ENCODE measurements at regions not wholly inside any gene's neighbourhood (a gene's known extent, or its start where the extent isn't known, plus 50 kb on each side); places are given as distances from the start of the nearest gene placed in this dataset.

DNA sequence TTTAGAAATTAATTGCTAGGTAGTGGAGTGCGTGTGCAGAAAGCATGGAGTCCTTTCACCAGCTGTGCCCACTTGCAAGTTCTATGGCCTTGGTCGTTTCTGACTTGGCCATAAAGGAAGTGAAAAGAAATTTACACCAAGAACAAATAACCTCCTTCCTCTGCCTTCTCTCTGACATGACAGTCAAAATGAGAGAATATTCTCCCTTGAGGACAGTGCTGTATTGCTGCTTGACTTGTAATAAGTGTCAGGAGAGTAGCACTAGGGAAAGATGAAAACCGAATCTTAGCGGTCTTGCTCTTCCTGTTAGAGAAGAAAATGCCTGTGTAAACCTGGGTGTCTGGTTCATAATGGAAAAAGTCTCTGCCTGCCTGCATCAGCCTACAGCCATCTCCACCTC lies 333.1 kb upstream of the RAG2 start:
- no peak for DNase-seq

DNA sequence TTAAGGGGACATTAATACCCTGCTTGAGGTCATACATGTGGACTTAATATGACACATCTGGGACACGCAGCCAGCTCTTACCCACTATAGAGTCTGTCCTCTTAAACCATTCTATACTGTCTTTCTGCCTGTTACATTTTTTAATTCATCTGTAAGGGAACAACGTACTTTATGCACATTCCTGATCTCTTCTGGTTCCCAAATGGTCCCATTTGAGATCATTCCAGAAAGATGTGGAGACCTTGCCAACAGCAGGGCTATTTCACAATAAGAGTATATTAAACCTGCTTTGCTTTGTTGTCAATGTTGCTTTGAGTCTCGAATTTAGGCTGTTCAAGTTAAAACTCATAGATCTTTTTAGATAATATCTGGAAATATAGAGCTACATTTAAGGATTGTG lies 332.2 kb upstream of the RAG2 start:
- DNase-seq, result no peak

- DNase-seq, result no peak
Observed at GRCh38 chr11:36929401-36929800, 331.4 kb upstream of the RAG2 start.

DNA sequence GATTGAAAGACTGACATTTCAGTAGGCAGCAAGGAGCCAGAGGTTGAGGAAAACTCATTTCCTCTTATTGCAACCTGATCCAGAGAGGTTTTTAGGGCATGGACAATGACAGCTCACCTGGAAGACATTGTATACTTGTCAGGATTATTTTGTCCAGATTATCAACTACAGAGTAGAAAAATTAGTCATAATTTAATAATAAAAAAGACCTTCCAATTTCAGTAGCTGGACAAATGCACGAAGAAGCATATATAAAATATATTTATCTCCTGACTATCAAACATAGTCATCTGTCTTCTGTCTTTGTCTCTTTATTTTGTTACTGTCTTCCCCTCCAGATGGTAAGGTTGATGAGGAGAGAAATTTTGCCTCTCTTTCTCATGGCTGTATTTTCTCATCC lies 330.6 kb upstream of the RAG2 start:
- DNase-seq, result no peak

DNA sequence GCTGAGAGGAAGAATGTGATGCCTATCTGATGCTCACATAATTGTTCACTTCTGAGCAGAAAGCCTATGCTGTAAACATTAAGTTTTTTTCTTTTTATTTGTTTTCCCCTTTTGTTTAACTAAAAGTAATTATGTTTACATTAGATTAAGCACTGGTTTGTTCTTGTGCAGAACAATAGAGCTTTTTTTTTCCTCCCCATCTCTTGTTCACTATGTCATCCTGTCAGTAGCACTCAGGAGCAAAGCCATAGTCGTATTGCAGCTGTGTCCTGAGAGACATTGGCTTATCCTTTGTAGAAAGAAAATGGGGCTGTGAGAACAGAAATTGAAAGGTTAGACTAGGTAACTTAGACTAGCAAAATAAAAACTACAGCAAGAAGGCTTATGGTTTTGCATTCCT lies 301.8 kb upstream of the RAG2 start:
- no peak for DNase-seq

DNA sequence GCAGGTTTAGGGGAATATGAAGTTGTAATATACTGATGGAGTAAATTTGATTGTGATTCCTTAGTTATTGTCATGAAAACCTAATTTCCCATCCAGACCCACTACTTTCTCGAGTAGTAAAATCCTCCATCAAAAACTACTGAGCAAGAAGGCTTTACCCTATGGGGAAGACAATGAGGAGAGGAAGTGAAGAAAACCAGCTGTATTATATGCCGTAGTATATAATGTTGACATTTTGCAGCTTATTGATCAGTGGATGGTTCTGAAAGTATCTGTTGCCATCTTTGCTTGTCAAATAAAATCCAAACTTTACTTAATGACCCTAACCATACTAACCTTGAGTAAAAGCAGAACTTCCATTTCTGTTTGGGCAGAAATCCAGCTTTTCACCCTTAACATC lies 292.8 kb upstream of the RAG2 start:
- no peak for DNase-seq

DNA sequence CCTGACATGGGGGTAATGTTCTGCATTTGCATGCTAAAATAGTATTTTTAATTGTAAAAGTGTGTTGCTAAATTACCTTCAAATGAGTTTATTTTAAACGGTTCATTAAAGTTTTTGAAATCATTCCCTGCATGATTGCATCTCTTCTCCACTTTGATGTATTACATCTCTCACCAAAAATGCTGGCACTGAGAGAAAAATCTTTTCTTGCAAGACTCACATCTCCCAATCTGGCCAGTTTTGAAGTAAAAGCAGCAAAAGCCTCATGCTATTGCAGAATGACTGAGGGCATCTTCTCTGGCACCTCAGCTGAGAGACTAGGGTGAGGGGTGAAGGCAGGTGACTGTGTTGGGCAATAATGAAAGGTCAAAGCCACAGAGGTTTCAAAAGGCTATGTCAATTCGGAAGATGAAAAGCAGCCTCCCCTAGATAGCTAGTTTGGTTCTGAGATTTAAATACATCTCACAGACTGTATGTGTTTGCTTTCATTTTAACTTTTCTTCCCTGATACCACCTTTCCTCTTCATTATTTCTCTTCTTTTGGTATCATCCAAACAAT lies 292.2 kb upstream of the RAG2 start:
- no peak for DNase-seq

DNA sequence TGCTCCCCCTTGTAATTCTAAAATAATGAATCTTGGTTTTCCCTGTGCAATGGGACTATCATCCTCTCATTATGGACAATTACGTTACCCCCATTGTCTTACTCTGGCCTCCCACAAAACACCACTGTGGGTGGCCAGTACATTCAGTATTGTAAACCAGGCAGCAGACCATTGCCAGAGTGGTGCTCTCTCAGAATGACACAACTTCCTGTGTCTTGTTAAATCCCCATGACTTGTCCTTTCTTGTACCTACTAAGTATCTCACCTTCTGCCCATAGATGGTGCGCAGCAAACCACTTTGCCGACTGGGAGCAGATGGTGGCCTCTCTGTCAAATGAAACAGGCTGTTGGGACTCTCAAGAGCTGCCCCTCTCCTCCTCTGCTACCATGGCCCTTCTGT lies 287.1 kb upstream of the RAG2 start:
- no peak for DNase-seq

- no peak for DNase-seq
Observed at GRCh38 chr11:36878737-36879136, 280.7 kb upstream of the RAG2 start.

GRCh38 chr11:36877149-36877548 lies 279.1 kb upstream of the RAG2 start:
- no peak for DNase-seq

- DNase-seq, result no peak
Observed at GRCh38 chr11:36876266-36876665, 278.2 kb upstream of the RAG2 start.

- DNase-seq, result no peak
Observed at GRCh38 chr11:36874291-36874690, 276.3 kb upstream of the RAG2 start.

- DNase-seq, result no peak
Observed at GRCh38 chr11:36870361-36870760, 272.3 kb upstream of the RAG2 start.

GRCh38 chr11:36868380-36868779 lies 270.3 kb upstream of the RAG2 start:
- DNase-seq, result no peak

- no peak for DNase-seq
Observed at GRCh38 chr11:36865846-36866245, 267.8 kb upstream of the RAG2 start.

GRCh38 chr11:36854875-36855274 lies 256.8 kb upstream of the RAG2 start:
- DNase-seq, result no peak

- no peak for DNase-seq
Observed at GRCh38 chr11:36848660-36849059, 250.6 kb upstream of the RAG2 start.

GRCh38 chr11:36840378-36840777 lies 242.3 kb upstream of the RAG2 start:
- DNase-seq, result no peak

GRCh38 chr11:36837831-36838437 lies 239.9 kb upstream of the RAG2 start:
- no peak for DNase-seq

GRCh38 chr11:36825251-36825650 lies 227.2 kb upstream of the RAG2 start:
- DNase-seq, result no peak

GRCh38 chr11:36824349-36824748 lies 226.3 kb upstream of the RAG2 start:
- no peak for DNase-seq

- no peak for DNase-seq
Observed at GRCh38 chr11:36822829-36823228, 224.8 kb upstream of the RAG2 start.

DNA sequence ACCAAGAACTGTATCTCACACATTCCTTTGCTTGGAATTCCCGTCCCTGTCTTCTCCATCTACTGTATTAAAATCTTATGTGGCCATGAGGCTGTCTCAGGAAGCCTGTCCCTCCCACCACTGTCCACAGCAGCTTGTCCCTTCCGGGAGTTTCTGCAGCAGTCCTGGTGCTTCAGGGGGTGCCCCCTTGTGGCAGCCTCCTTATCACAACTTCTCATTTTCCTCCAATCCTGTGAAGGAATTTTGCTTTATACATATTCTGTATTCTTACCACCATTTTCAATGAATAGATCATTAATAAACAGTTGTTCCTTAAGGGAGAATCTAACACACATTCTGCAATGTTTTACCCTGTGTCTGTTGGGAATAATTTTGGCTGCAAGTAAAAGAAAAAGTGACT lies 220.4 kb upstream of the RAG2 start:
- no peak for DNase-seq

- DNase-seq, result no peak
Observed at GRCh38 chr11:36817336-36817965, 219.4 kb upstream of the RAG2 start.

- no peak for DNase-seq
Observed at GRCh38 chr11:36809303-36809702, 211.3 kb upstream of the RAG2 start.

Data from activated naive CD4-positive, alpha-beta T cell (primary cell).